Smooth muscle cell (in vitro differentiated cells): ENCODE measurements at regions not wholly inside any gene's neighbourhood (a gene's known extent, or its start where the extent isn't known, plus 50 kb on each side); places are given as distances from the start of the nearest gene placed in this dataset.

Experiments used
- DNase-seq: peaks from one replicate; lab custom pipeline; 2025; ENCODE audit not compliant: unreplicated experiment; lab: John Stamatoyannopoulos, UW
- H2AFZ ChIP-seq: fragments of 200-600 bp; sonication (generic); 2 replicates; pipeline ENCODE4 v1.6.0; 2016; ENCODE audit warnings: antibody characterized with exemption, low read depth, mild to moderate bottlenecking
- H3F3A ChIP-seq: fragments of 200-600 bp; sonication (generic); 2 replicates; pipeline ENCODE4 v1.6.0; 2017; ENCODE audit warnings: antibody characterized with exemption, low read depth
- H3K27ac ChIP-seq: fragments of 200-600 bp; sonication (generic); 2 replicates; pipeline ENCODE4 v1.5.1; 2016; ENCODE audit warnings: low read depth, mild to moderate bottlenecking
- H3K27me3 ChIP-seq: fragments of 200-600 bp; sonication (generic); 2 replicates; pipeline ENCODE4 v1.6.1; 2016; ENCODE audit warnings: low read depth, mild to moderate bottlenecking
- H3K36me3 ChIP-seq: fragments of 200-600 bp; sonication (generic); 2 replicates; pipeline ENCODE4 v1.5.1; 2016; ENCODE audit warnings: low read depth
- H3K4me1 ChIP-seq: fragments of 200-600 bp; sonication (generic); 2 replicates; pipeline ENCODE4 v1.5.1; 2016; ENCODE audit warnings: low read depth
- H3K4me2 ChIP-seq: fragments of 200-600 bp; sonication (generic); 2 replicates; pipeline ENCODE4 v1.6.0; 2016; ENCODE audit warnings: mild to moderate bottlenecking
- H3K4me3 ChIP-seq: fragments of 200-600 bp; sonication (generic); 2 replicates; pipeline ENCODE4 v1.5.1; 2016; ENCODE audit warnings: mild to moderate bottlenecking
- H3K79me2 ChIP-seq: fragments of 200-600 bp; sonication (generic); 2 replicates; pipeline ENCODE4 v1.6.0; 2016; ENCODE audit warnings: low read depth, mild to moderate bottlenecking
- H3K9ac ChIP-seq: fragments of 200-600 bp; sonication (generic); 2 replicates; pipeline ENCODE4 v1.6.0; 2016; ENCODE audit warnings: low read depth
- H3K9me3 ChIP-seq: fragments of 200-600 bp; sonication (generic); replicated peaks from 2 replicates; pipeline ENCODE4 v1.5.1; 2016; ENCODE audit warnings: low read depth
- H4K20me1 ChIP-seq: fragments of 200-600 bp; sonication (generic); 2 replicates; pipeline ENCODE4 v1.6.0; 2016; ENCODE audit warnings: low read depth
- WGBS: methylation state at CpG from one replicate; pipeline ENCODE4 v1.1.7; 2016; ENCODE audit warnings: low lambda C conversion rate; 5-methylcytosine and 5-hydroxymethylcytosine counted together
- TF ChIP-seq, protein P1 (sequence below): fragments of 200-600 bp; sonication (generic); IDR thresholded peaks from 2 replicates; pipeline ENCODE4 v1.5.1; 2017; ENCODE audit warnings: borderline replicate concordance, mild to moderate bottlenecking, antibody characterized with exemption; ENCODE audit not compliant: insufficient read depth, poor library complexity, severe bottlenecking

DNA sequence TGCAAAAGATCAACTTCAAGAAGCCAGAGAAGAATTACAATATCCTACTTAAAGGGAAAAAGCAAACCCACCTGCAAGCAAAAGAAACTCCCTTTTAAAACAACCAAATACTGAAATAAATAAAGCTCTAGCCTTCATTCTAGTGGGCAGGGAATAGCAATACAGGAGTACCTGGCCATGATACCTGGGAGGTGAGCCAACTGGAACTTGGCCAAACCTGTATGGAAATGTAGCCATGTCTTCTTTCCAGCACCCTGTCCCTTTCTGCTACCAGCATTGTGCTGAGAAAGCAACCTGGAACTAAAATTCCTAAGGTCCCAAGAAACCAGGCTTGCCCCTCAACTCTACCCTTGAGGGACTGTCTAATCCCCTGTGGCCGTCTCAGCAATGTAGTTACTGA, 530.0 kb downstream of the EPHB1 start:
- no peaks in the 10 kb centered on the region for H3K4me1 ChIP-seq
- no peaks in the 10 kb centered on the region for H3F3A ChIP-seq
- H3K79me2 ChIP-seq = no peaks in the 10 kb centered on the region
- WGBS = 83% methylated on average over 1 of the region's 1 CpG
- H3K9me3 ChIP-seq = no peaks in the 10 kb centered on the region
- H3K4me3 ChIP-seq = no peak overlapping the region
- H3K4me2 ChIP-seq = no peak overlapping the region
- no peaks in the 10 kb centered on the region for H3K36me3 ChIP-seq
- H4K20me1 ChIP-seq = no peaks in the 10 kb centered on the region
- H3K27ac ChIP-seq = no peak overlapping the region
- no peak overlapping the region for H3K9ac ChIP-seq
- H3K27me3 ChIP-seq = no peaks in the 10 kb centered on the region
- no peak overlapping the region for H2AFZ ChIP-seq
- DNase-seq = no peak
- TF ChIP-seq, protein P1, sequence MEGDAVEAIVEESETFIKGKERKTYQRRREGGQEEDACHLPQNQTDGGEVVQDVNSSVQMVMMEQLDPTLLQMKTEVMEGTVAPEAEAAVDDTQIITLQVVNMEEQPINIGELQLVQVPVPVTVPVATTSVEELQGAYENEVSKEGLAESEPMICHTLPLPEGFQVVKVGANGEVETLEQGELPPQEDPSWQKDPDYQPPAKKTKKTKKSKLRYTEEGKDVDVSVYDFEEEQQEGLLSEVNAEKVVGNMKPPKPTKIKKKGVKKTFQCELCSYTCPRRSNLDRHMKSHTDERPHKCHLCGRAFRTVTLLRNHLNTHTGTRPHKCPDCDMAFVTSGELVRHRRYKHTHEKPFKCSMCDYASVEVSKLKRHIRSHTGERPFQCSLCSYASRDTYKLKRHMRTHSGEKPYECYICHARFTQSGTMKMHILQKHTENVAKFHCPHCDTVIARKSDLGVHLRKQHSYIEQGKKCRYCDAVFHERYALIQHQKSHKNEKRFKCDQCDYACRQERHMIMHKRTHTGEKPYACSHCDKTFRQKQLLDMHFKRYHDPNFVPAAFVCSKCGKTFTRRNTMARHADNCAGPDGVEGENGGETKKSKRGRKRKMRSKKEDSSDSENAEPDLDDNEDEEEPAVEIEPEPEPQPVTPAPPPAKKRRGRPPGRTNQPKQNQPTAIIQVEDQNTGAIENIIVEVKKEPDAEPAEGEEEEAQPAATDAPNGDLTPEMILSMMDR = no peak

DNA sequence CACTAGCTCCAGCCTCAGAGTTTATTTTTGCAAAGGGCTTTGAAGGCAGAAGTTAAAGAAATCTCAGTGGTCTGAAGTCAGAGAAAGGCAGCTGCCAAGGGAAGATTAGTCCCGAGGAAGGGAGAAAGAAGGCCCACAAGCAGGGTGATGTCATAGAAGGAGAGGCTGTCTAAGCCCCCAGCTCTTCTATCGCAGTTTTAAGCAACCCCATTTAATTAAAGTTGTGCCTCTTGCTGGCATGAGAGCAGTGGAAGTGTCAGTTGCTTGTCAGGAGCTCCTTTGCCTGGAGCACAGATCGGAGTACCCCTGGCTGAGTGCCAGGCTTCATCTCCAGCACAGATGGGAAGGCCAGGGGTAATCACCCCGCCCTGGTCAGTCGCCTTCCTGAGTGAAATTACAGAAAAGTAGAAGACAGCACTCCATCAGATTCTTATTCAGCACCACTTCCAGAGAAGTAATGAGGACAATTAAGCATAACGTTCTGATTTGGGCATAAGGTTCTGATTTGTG, 530.7 kb downstream of the EPHB1 start:
- WGBS = 81% methylated on average over 6 of the region's 6 CpGs
- H3K27me3 ChIP-seq = no peaks in the 10 kb centered on the region

DNA sequence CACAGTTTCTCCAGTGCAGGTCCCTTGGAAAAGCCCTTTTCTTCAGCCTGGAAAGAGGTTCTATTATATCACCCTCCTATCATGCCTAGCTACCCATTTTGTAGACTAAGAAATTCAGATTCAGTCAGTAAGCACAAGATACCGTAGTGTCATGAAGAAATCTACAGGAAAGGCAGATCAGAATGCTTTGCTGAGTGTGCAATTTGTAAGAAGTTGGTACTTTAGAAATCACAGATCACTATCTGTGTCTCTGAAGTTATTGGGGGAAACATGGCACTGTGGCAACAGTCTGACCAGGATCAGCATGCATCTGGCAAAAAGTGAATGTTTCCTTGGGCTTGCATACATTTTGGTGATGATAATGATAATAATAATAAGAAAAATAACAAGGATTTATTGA, 531.8 kb downstream of the EPHB1 start:
- Histone ChIP-seq H3K4me3 (no peak overlapping the region), H3K4me1 (no peaks in the 10 kb centered on the region), H3K9ac (no peak overlapping the region), H3K27ac (no peak overlapping the region), H3K79me2 (no peaks in the 10 kb centered on the region), H3K36me3 (no peaks in the 10 kb centered on the region), H3K9me3 (no peaks in the 10 kb centered on the region), H3F3A (no peaks in the 10 kb centered on the region), H2AFZ (no peak overlapping the region), H3K4me2 (no peak overlapping the region), H3K27me3 (no peaks in the 10 kb centered on the region), H4K20me1 (no peaks in the 10 kb centered on the region)
- TF ChIP-seq, protein P1 = no peak
- no peak for DNase-seq
- WGBS = 100% methylated on average over 1 of the region's 1 CpG

More for the DNA sequence above, 530.7 kb downstream of the EPHB1 start:
- Histone ChIP-seq H3K27ac (no peak overlapping the region), H3K36me3 (no peaks in the 10 kb centered on the region), H3K9me3 (no peaks in the 10 kb centered on the region), H3K79me2 (no peaks in the 10 kb centered on the region), H3F3A (no peaks in the 10 kb centered on the region), H3K4me2 (no peak overlapping the region), H3K4me3 (no peak overlapping the region), H3K9ac (no peak overlapping the region), H3K4me1 (no peaks in the 10 kb centered on the region), H4K20me1 (no peaks in the 10 kb centered on the region), H2AFZ (no peak overlapping the region)
- TF ChIP-seq, protein P1 = no peak
- no peak for DNase-seq

DNA sequence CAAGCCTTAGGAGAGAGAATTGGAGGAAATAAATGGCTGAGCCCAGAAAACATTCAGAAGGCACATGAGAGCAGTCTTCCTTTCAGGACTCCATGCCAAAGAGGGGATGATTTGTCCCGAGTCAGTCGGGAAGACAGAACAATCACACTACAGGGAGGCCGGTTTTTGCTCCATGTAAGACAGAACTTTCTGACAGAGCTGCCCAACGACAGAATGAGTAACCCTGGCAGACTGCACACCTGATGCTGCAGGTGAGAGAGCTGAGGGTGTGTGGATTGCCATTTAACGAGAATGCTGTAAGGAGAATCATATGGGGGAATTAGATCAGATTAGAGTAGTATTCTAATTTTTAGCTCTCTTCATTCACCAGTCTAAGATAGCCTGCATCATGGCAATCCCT, 533.0 kb downstream of the EPHB1 start:
- Histone ChIP-seq H2AFZ (no peak overlapping the region), H3K4me3 (no peak overlapping the region)

More for the DNA sequence above, 533.0 kb downstream of the EPHB1 start:
- Histone ChIP-seq H3K27me3 (no peaks in the 10 kb centered on the region), H3K4me2 (no peak overlapping the region), H3K9ac (no peak overlapping the region), H3K79me2 (no peaks in the 10 kb centered on the region), H3K9me3 (no peaks in the 10 kb centered on the region), H3K27ac (no peak overlapping the region), H3K36me3 (no peaks in the 10 kb centered on the region), H4K20me1 (no peaks in the 10 kb centered on the region), H3F3A (no peaks in the 10 kb centered on the region), H3K4me1 (no peaks in the 10 kb centered on the region)
- 90% methylated on average over 5 of the region's 5 CpGs for WGBS
- TF ChIP-seq, protein P1 = no peak
- DNase-seq = no peak
